Thyroid gland (tissue), 4 donors: ENCODE measurements at regions not wholly inside any gene's neighbourhood (a gene's known extent, or its start where the extent isn't known, plus 50 kb on each side); places are given as distances from the start of the nearest gene placed in this dataset.

Experiments
- DNase-seq, 2 donors: peaks; one replicate each; pipeline ENCODE4 v3.0.0-alpha.2; 2019
- H3K27ac ChIP-seq, 3 donors: fragments of 200-600 bp; sonication (generic); 1 replicate in 2 of 3; 2 replicates in 1 of 3; pipeline ENCODE4 v1.5.1; 2016 to 2019; ENCODE audit warnings: mild to moderate bottlenecking in 1 of 3, moderate library complexity in 1 of 3
- H3K27me3 ChIP-seq: fragments of 200-600 bp; sonication (generic); one replicate; pipeline ENCODE4 v1.5.1; 2019
- H3K36me3 ChIP-seq, 2 donors: fragments of 200-600 bp; sonication (generic); one replicate each; pipeline ENCODE4 v1.5.1; 2016 to 2019
- H3K4me1 ChIP-seq, 2 donors: fragments of 200-600 bp; sonication (generic); one replicate each; pipeline ENCODE4 v1.5.1; 2017 to 2019
- H3K4me3 ChIP-seq, 3 donors: fragments of 200-600 bp; sonication (generic); replicated peaks in 1 of 3; 1 replicate in 2 of 3; 2 replicates in 1 of 3; pipeline ENCODE4 v1.5.1; 2016; ENCODE audit warnings: mild to moderate bottlenecking in 1 of 3
- H3K9me3 ChIP-seq: fragments of 200-600 bp; sonication (generic); one replicate; pipeline ENCODE4 v1.5.1; 2017
- CTCF ChIP-seq, 6 experiments: fragments of 200-600 bp in 3 of 6; fragments of 450-650 bp in 3 of 6; sonication (generic) in 3 of 6; IDR thresholded peaks; one replicate each; pipeline ENCODE4 v1.5.1; 2016 to 2019; ENCODE audit warnings: antibody characterized with exemption in 6 of 6, mild to moderate bottlenecking in 2 of 6, inconsistent platforms in 1 of 6, moderate library complexity in 1 of 6
- POLR2A ChIP-seq, 2 donors: fragments of 450-650 bp; IDR thresholded peaks; one replicate each; pipeline ENCODE4 v1.6.1; 2017; ENCODE audit warnings: antibody characterized with exemption in 2 of 2, mild to moderate bottlenecking in 2 of 2, moderate library complexity in 1 of 2
- WGBS, 2 donors: methylation state at CpG; one replicate each; pipeline ENCODE4 v1.1.5; 2017; 5-methylcytosine and 5-hydroxymethylcytosine counted together
- intact Hi-C: fragments of 100-400 bp; cut with DNase I; formaldehyde crosslinking; loops from one replicate; pipeline ENCODE4 v1.15.1; 2023

- Histone ChIP-seq H3K9me3 (no peaks in the 10 kb centered on the region), H3K27me3 (no peaks in the 10 kb centered on the region), H3K4me1 (no peaks in the 10 kb centered on the region), H3K4me3 (no peak overlapping the region), H3K27ac (no peak overlapping the region), H3K36me3 (no peaks in the 10 kb centered on the region)
- no peak for TF ChIP-seq CTCF (IDR thresholded peaks at IDR 0.05)
- no peak for TF ChIP-seq POLR2A (IDR thresholded peaks at IDR 0.05)
- no peak for DNase-seq
- 66 to 74% methylated on average over 6 to 7 of the region's 7 CpGs for WGBS, 2 donors
- intact Hi-C loops: no loop called here
Observed at GRCh38 chr11:11177156-11177808, 175.8 kb downstream of the CSNK2A3 start.

- TF ChIP-seq POLR2A (IDR thresholded peaks at IDR 0.05) (no peak), CTCF (IDR thresholded peaks at IDR 0.05) (no peak)
- H3K9me3 ChIP-seq: no peaks in the 10 kb centered on the region
- no peaks in the 10 kb centered on the region for H3K36me3 ChIP-seq
- no peak overlapping the region for H3K27ac ChIP-seq
- DNase-seq: no peak
- H3K4me1 ChIP-seq: no peaks in the 10 kb centered on the region
- 89 to 93% methylated on average over 2 of the region's 2 CpGs for WGBS, 2 donors
- H3K27me3 ChIP-seq: no peaks in the 10 kb centered on the region
- intact Hi-C loops: no loop called here
- no peak overlapping the region for H3K4me3 ChIP-seq
Observed at GRCh38 chr11:11173316-11174025, 179.6 kb downstream of the CSNK2A3 start.

- DNase-seq: no peak
- H3K9me3 ChIP-seq: no peaks in the 10 kb centered on the region
- WGBS, 2 donors: 79 to 85% methylated on average over 1 of the region's 1 CpG
- no peaks in the 10 kb centered on the region for H3K4me1 ChIP-seq
- TF ChIP-seq POLR2A (IDR thresholded peaks at IDR 0.05) (no peak), CTCF (IDR thresholded peaks at IDR 0.05) (no peak)
- H3K27me3 ChIP-seq: no peaks in the 10 kb centered on the region
- H3K27ac ChIP-seq: no peak overlapping the region
- intact Hi-C loops: no loop called here
- no peak overlapping the region for H3K4me3 ChIP-seq
- no peaks in the 10 kb centered on the region for H3K36me3 ChIP-seq
Observed at GRCh38 chr11:11171854-11172253, 181.2 kb downstream of the CSNK2A3 start.

GRCh38 chr11:11171285-11171684 lies 181.8 kb downstream of the CSNK2A3 start:
- 79 to 100% methylated on average over 3 of the region's 3 CpGs for WGBS, 2 donors
- no peaks in the 10 kb centered on the region for H3K9me3 ChIP-seq
- H3K36me3 ChIP-seq: no peaks in the 10 kb centered on the region
- no peaks in the 10 kb centered on the region for H3K27me3 ChIP-seq
- intact Hi-C loops: no loop called here
- H3K4me3 ChIP-seq: no peak overlapping the region
- H3K27ac ChIP-seq: no peak overlapping the region
- H3K4me1 ChIP-seq: no peaks in the 10 kb centered on the region
- TF ChIP-seq CTCF (IDR thresholded peaks at IDR 0.05): no peak
- TF ChIP-seq POLR2A (IDR thresholded peaks at IDR 0.05): no peak
- no peak for DNase-seq

GRCh38 chr11:11170352-11171084 lies 182.5 kb downstream of the CSNK2A3 start:
- TF ChIP-seq CTCF (IDR thresholded peaks at IDR 0.05) (no peak), POLR2A (IDR thresholded peaks at IDR 0.05) (no peak)
- Histone ChIP-seq H3K4me3 (no peak overlapping the region), H3K36me3 (no peaks in the 10 kb centered on the region), H3K9me3 (no peaks in the 10 kb centered on the region), H3K27ac (no peak overlapping the region), H3K4me1 (no peaks in the 10 kb centered on the region), H3K27me3 (no peaks in the 10 kb centered on the region)
- intact Hi-C loops: no loop called here
- no peak for DNase-seq
- 94% methylated on average over 2 of the region's 2 CpGs for WGBS, 2 donors
